SK-N-SH (cell line): ENCODE measurements at regions not wholly inside any gene's neighbourhood (a gene's known extent, or its start where the extent isn't known, plus 50 kb on each side); places are given as distances from the start of the nearest gene placed in this dataset.

ENCODE experiments used
- CTCF ChIP-seq: fragments of 200-600 bp; sonication (generic); IDR thresholded peaks from 2 replicates; pipeline ENCODE4 v1.6.1; 2017; ENCODE audit warnings: antibody characterized with exemption, mild to moderate bottlenecking, moderate library complexity
- GATA2 ChIP-seq: sonication (generic); formaldehyde crosslinking; IDR thresholded peaks from 2 replicates; pipeline ENCODE4 v1.5.0; 2020; ENCODE audit warnings: mild to moderate bottlenecking, missing genetic modification reagents
- JUND ChIP-seq: IDR thresholded peaks from 2 replicates; pipeline ENCODE4 v1.4.0; 2012
- MXI1 ChIP-seq: IDR thresholded peaks from 2 replicates; pipeline ENCODE4 v1.6.1; 2012; ENCODE audit warnings: mild to moderate bottlenecking, low read depth, low read length, improper control_type of control experiment
- POLR2AphosphoS5 ChIP-seq: IDR thresholded peaks from 2 replicates; pipeline ENCODE4 v1.6.1; 2012; ENCODE audit warnings: low read depth, low read length
- RAD21 ChIP-seq: IDR thresholded peaks from 2 replicates; pipeline ENCODE4 v1.6.1; 2012; ENCODE audit warnings: mild to moderate bottlenecking, low read length
- REST ChIP-seq: IDR thresholded peaks from 2 replicates; pipeline ENCODE4 v1.6.1; 2012; ENCODE audit warnings: mild to moderate bottlenecking, low read depth, low read length, moderate library complexity
- YY1 ChIP-seq: IDR thresholded peaks from 2 replicates; pipeline ENCODE4 v1.4.0; 2012; ENCODE audit warnings: low read depth, mild to moderate bottlenecking

- no peak for TF ChIP-seq MXI1
- TF ChIP-seq REST: no peak
- no peak for TF ChIP-seq CTCF
- TF ChIP-seq GATA2 (CRISPR knock-in tag): no peak
- TF ChIP-seq JUND: no peak
- no peak for TF ChIP-seq POLR2AphosphoS5
- no peak for TF ChIP-seq YY1
- no peak for TF ChIP-seq RAD21
Observed at GRCh38 chr20:58100731-58101356, 127.6 kb downstream of the ANKRD60 start.
